ENCODE measurements at regions not wholly inside any gene's neighbourhood (a gene's known extent, or its start where the extent isn't known, plus 50 kb on each side); places are given as distances from the start of the nearest gene placed in this dataset.

DNA sequence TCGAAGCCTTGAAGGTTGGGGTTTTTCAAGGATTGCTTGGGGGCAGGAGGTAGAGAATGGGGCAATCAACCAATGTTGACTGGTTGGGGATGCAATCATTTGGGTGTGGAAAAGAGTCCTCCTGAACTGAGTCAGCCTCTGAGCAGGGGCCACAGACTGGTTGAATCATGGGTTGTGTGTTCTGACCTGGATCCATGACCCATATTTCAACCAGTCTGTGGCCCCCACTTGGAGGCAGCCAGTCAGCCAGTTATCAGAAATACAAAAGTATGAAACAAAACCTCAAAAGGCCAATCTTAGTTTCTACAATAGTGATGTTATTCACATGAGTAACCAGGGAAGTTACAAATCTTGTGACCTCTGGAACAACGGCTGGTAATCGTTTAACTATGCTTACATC lies 81.4 kb upstream of the RANBP6 start:
- TF ChIP-seq POLR2A (IDR thresholded peaks at IDR 0.05; ENCODE audit: low read depth, low read length), result no peak
- TF ChIP-seq POLR2AphosphoS5 (IDR thresholded peaks at IDR 0.05; ENCODE audit: low read depth, low read length), result no peak
- TF ChIP-seq TAF1 (IDR thresholded peaks at IDR 0.05; ENCODE audit: borderline replicate concordance, low read depth, low read length), result no peak

Data from GM12892 (cell line).